ENCODE measurements at regions not wholly inside any gene's neighbourhood (a gene's known extent, or its start where the extent isn't known, plus 50 kb on each side); places are given as distances from the start of the nearest gene placed in this dataset.
"Not testable (repeated sequence)": the region's sequence is repeated elsewhere in the genome, so short reads cannot be mapped to it uniquely, and the experiment has no call there.

GRCh38 chr19:28130881-28131280, 1082.1 kb downstream of the UQCRFS1 start:
- TF ChIP-seq CTBP1 (IDR thresholded peaks at IDR 0.05; ENCODE audit: borderline replicate concordance); PKNOX1 (IDR thresholded peaks at IDR 0.05); FOXA1 (IDR thresholded peaks at IDR 0.05); FOXM1 (IDR thresholded peaks at IDR 0.05; ENCODE audit: borderline replicate concordance); ELF4 (IDR thresholded peaks at IDR 0.05); NFRKB (IDR thresholded peaks at IDR 0.05); SP1 (IDR thresholded peaks at IDR 0.05): not testable (repeated sequence)
